ENCODE measurements at regions not wholly inside any gene's neighbourhood (a gene's known extent, or its start where the extent isn't known, plus 50 kb on each side); places are given as distances from the start of the nearest gene placed in this dataset.
A peak's percentile ranks its signal among the peaks of the same experiment; 100 is the strongest.

- peak; percentile 2 for TF ChIP-seq CTCF (IDR thresholded peaks at IDR 0.05; ENCODE audit: insufficient read depth, low read length)
- H3K4me3 ChIP-seq (ENCODE audit: low read depth, low read length): no peak overlapping the region
- peak; percentile 97 for DNase-seq (ENCODE audit: low read depth)
Observed at GRCh38 chr6:21769405-21769861, 175.9 kb downstream of the SOX4 start.

GRCh38 chr6:21769968-21770367 is 176.4 kb downstream of the SOX4 start:
- H3K4me3 ChIP-seq (ENCODE audit: low read depth, low read length): no peak overlapping the region
- DNase-seq (ENCODE audit: low read depth): no peak

DNA sequence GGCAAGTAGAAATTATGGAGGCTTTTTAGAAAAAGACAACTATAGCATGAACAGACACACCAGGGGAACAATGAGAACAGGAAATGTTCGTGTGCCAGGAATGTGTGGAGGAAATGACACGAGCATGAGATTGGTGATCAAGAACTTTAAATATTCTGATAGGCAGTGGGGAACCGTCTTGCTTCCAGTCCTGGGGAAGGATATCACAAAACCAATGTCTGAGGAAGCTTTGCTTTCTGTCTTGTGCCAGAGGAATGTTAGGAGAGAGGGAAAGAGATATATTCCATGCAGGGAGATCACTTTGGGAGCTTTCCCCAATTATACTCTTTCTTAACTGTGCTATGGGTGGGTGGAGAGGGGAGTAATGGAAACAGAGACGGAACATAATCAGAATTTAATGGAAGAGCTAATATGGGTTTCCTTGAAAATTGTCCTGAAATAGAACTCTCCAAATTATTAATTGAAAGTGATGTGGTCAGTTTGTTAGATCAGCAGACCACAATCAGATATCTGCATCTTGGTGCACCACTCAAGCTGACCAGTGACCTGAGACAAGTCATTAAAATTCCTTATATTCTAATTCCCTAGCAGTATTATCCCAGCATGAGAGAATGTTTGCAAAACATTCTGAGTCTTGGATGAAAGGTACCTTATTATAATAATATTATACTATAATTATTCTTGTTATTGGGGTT is 178.2 kb downstream of the SOX4 start:
- no peak for TF ChIP-seq CTCF (IDR thresholded peaks at IDR 0.05; ENCODE audit: insufficient read depth, low read length)
- no peak overlapping the region for H3K4me3 ChIP-seq (ENCODE audit: low read depth, low read length)
- peak; percentile 40 for DNase-seq (ENCODE audit: low read depth)

More at GRCh38 chr6:21769968-21770367, 176.4 kb downstream of the SOX4 start:
- no peak for TF ChIP-seq CTCF (IDR thresholded peaks at IDR 0.05; ENCODE audit: insufficient read depth, low read length)

- no peak overlapping the region for H3K4me3 ChIP-seq (ENCODE audit: low read depth, low read length)
- DNase-seq (ENCODE audit: low read depth): no peak
- no peak for TF ChIP-seq CTCF (IDR thresholded peaks at IDR 0.05; ENCODE audit: insufficient read depth, low read length)
Observed at GRCh38 chr6:21772477-21772876, 178.9 kb downstream of the SOX4 start.

GRCh38 chr6:21772884-21773575 is 179.5 kb downstream of the SOX4 start:
- DNase-seq (ENCODE audit: low read depth): no peak
- no peak for TF ChIP-seq CTCF (IDR thresholded peaks at IDR 0.05; ENCODE audit: insufficient read depth, low read length)
- no peak overlapping the region for H3K4me3 ChIP-seq (ENCODE audit: low read depth, low read length)

DNA sequence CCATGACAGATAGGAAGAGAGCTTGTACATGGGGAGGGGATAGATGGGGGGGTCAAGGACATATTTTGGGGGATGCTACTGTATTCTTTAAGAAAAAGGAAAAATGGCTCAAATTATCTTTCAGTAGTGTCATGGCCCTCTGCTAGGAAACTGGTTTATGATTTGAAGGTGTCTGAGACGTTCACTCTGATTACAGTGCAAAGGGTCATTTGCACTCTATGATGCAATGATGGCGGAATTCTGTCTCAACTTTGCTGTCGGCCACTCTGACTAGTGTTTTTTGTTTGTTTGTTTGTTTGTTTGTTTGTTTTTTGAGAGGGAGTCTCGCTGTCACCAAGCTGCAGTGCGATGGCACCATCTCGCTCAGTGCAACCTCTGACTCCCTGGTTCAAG is 180.0 kb downstream of the SOX4 start:
- H3K4me3 ChIP-seq (ENCODE audit: low read depth, low read length): no peak overlapping the region
- no peak for TF ChIP-seq CTCF (IDR thresholded peaks at IDR 0.05; ENCODE audit: insufficient read depth, low read length)
- no peak for DNase-seq (ENCODE audit: low read depth)
